GM06990 (cell line): ENCODE measurements at regions not wholly inside any gene's neighbourhood (a gene's known extent, or its start where the extent isn't known, plus 50 kb on each side); places are given as distances from the start of the nearest gene placed in this dataset.

ENCODE experiments used
- DNase-seq: peaks from one replicate; pipeline ENCODE4 v3.0.0-alpha.2; 2011; ENCODE audit not compliant: insufficient read length; ENCODE audit errors: extremely low read depth
- H3K27me3 ChIP-seq: replicated peaks from 2 replicates; pipeline ENCODE4 v1.6.0; 2011; ENCODE audit warnings: low read length; ENCODE audit not compliant: control insufficient read depth, insufficient read depth
- H3K36me3 ChIP-seq: 2 replicates; pipeline ENCODE4 v1.5.1; 2011; ENCODE audit warnings: low read length; ENCODE audit not compliant: control insufficient read depth, insufficient read depth
- H3K4me3 ChIP-seq: replicated peaks from 2 replicates; pipeline ENCODE4 v1.5.1; 2011; ENCODE audit warnings: low read depth, mild to moderate bottlenecking, control low read depth, low read length
- CTCF ChIP-seq: IDR thresholded peaks from 2 replicates; pipeline ENCODE4 v1.5.1; 2011; ENCODE audit warnings: low read length, control low read depth, mild to moderate bottlenecking, inconsistent platforms; ENCODE audit not compliant: insufficient read depth, poor library complexity, severe bottlenecking

GRCh38 chrX:39157006-39157405, 355.7 kb downstream of the MID1IP1 start:
- DNase-seq = no peak
- no peak for TF ChIP-seq CTCF
- Histone ChIP-seq H3K4me3 (no peak overlapping the region), H3K36me3 (no peaks in the 10 kb centered on the region), H3K27me3 (no peaks in the 10 kb centered on the region)

DNA sequence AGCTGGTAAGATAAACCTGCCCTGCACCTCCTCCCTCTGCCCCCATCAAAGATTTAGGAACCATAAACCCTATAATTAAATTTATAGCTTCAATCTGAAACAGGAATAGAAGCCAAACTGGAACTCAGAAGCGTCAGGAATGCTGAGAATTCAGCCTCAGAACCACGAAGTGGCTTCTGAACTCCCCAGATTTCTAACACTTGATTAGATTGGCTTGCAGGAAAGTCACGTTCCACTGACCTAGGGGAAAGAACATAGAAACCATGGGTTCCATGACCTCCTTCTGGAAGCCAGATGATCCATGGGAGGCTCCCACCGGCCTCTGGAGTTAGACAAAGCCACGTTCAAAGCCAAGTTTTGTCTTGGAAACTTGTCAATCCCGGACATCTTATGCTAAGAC, 356.5 kb downstream of the MID1IP1 start:
- no peak for TF ChIP-seq CTCF
- no peak for DNase-seq
- H3K27me3 ChIP-seq = no peaks in the 10 kb centered on the region
- no peak overlapping the region for H3K4me3 ChIP-seq
- H3K36me3 ChIP-seq = no peaks in the 10 kb centered on the region

GRCh38 chrX:39158801-39159657, 357.8 kb downstream of the MID1IP1 start:
- H3K36me3 ChIP-seq = no peaks in the 10 kb centered on the region
- no peak for TF ChIP-seq CTCF
- H3K4me3 ChIP-seq = no peak overlapping the region
- no peaks in the 10 kb centered on the region for H3K27me3 ChIP-seq
- DNase-seq = no peak

DNA sequence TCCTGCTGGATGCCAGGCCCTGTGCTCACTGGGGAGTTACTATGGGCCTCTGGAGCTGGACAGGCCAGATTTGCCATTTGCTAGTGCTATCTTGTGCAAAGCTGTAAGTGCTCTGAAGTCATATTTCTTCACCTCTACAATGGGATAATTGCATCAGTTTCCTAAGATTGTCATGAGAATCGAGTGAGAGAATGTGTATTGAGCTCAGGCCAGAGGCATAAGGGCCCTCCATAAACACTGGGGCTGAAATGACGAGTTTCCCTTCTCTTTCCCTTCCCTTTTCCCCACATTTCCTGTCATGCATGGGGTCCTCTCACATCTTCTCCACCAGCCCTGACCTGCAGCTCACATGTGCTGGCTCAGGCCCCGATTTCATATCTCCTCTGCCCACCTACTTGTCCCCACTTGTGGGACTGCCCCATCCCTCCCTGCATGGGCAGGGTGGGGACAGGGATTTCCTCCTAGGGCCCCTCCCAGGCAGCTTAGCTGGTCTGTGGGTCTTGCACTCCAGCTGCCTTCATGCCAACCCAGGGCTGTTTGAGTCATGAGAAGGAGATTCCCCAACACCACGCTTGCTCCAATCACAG, 358.8 kb downstream of the MID1IP1 start:
- no peak overlapping the region for H3K4me3 ChIP-seq
- H3K27me3 ChIP-seq = no peaks in the 10 kb centered on the region
- no peaks in the 10 kb centered on the region for H3K36me3 ChIP-seq
- no peak for DNase-seq
- TF ChIP-seq CTCF = no peak

DNA sequence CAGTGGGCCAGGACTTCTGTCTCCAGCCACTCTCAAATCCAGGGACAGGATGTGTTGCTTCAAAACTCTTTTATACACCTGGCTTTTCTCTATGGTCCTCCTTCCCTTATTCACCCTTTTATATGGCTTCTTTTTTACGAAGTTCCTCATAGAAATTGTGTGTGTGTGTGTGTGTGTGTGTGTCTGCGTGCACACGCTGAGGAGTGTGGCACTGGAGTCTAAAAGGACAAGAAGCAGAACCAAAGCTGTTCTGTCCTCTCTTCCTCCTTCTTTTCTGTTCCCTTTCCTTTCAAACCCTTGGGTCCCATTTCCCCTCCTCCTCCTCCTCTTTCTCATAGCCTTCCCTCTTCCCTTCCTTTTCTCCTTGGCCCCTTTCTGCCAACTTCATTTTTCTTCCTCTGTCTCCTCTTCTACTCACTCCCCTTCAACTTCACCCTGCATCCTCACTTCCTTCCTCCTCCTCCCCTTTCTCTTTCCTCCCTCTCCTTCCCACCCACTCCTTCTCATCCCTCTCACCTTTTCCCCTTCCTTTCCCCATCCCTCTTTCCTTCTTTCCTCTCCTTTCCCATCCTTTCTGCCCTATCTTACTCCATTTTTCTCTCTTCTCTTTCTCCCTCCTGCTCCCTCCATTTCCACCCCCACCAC, 360.5 kb downstream of the MID1IP1 start:
- H3K27me3 ChIP-seq = no peaks in the 10 kb centered on the region
- no peaks in the 10 kb centered on the region for H3K36me3 ChIP-seq
- no peak for DNase-seq
- no peak overlapping the region for H3K4me3 ChIP-seq
- TF ChIP-seq CTCF = no peak
